Skeletal muscle cell (primary cell): ENCODE measurements at regions not wholly inside any gene's neighbourhood (a gene's known extent, or its start where the extent isn't known, plus 50 kb on each side); places are given as distances from the start of the nearest gene placed in this dataset.

Source experiments
- DNase-seq: peaks from one replicate; pipeline ENCODE4 v3.0.0-alpha.2; 2010; ENCODE audit warnings: low read depth
- H3K4me3 ChIP-seq: 2 replicates; pipeline ENCODE4 v1.5.1; 2011; ENCODE audit warnings: low read depth, mild to moderate bottlenecking, control low read depth, low read length, moderate library complexity

DNA sequence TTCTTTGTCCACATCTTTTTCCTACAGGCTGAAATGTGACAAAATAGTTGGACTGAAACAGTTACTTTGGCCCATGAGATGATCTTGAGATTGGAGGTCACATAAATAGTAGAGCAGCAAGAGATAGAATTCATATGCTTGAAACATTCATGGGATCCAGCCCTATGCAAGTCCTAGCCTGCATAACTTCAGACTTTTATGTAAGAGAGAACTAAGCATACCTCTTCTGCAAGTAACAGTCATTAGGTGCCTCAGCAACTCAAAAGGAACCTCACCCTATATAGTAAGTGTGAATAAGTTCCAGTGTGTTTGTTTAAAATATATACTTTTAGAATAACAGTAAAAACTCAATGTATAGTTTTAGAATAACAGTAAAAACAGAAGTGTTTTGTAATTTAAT lies 138.0 kb upstream of the P2RY1 start:
- H3K4me3 ChIP-seq: no peak overlapping the region
- DNase-seq: no peak

DNA sequence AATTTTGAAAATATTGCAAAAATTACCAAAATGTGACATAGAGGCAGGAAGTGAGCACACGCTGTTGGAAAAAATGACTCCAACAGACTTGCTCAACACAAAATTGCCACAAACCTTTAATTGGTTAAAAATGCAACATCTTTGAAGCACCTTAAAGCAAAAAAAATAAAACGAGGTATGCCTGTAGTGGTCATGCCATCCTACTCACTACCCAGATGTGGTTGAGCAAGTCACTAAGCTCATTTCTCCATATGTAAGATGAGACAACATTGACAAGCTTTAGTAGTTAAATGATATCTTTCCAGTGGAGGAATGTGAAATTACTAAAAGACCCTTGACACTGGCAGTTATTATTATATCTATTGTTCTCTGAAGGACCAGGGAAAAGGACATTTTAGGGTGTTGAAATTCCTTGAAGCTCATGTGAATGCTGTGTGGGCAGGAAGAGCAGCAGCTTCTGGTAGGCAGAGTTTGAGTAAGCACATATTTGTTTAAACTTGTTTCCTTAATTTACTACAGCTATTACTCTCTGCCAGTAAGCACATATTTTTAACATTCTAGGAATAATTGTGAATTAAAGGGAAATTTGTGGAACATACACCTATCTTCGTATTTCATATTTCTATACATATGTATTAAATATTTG lies 131.6 kb upstream of the P2RY1 start:
- DNase-seq: no peak
- no peak overlapping the region for H3K4me3 ChIP-seq

DNA sequence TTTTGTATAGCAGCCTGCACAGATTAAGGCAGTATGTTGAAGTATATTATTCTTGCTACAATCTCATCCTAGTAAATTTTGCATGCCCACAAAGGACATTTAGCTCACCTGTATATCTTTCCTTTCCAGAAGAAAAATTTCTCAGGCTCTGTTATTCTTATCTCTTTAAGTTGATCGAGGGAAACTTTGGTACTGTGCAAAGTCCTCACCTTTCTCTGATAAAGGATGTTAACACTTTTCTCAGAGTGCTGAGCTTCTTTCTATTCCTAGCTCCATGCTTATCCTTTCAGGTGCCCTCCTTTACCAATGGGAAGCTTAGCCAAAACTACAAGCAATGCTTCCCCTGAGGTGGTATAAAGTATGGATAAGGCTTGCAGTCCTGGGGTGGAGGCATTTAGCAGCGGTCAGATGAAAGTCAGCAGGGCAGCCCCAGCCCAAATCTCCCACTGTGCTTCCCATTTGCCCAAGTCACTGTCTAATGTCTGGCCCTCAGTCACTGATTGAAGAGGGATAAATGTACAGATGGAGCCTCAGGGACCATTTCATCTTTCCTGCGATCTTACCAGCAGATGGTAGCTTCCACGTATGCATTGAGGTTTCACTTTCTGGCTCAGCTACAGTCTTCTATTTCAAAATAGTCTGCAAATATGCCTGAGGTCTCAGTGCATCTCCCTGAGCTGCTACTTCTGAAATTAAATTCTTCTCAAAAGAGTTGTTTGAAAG lies 127.8 kb upstream of the P2RY1 start:
- no peak overlapping the region for H3K4me3 ChIP-seq
- no peak for DNase-seq

DNA sequence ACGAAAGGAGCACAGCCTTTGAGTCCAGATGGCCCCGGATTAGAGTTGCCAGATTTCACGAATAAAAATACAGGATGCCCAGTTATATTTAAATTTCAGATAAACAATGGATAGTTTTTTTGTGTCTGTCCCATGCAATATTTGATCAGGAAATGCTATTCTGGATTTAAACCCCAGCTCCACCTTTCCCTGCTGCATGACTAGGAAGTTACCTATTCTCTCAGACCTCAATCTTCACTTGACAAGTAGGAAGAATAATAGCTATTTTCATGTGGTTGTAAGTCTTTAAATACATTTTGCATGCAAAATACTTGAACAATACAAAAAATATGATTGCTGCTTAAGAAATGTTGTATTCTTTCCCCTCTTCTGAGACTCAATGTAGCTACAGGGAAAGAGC lies 125.3 kb upstream of the P2RY1 start:
- no peak for DNase-seq
- no peak overlapping the region for H3K4me3 ChIP-seq

DNA sequence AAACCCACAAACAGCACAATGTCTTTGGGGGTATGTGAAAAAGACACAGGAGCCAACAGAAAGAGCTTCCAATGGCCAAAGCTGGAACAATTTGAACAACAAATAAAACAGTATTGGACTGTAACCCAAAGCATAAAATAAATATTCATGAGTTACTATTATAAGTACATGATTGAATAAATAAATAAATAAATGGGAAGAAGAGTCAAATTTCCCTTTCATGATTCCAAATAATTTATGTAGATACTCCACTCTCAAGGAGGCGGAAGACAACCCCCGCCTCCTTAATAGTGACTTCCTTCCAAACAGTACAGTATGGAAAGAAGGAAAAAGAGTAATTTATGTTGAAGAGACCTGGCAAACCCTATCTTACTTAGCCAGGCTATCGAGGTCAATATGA lies 124.4 kb upstream of the P2RY1 start:
- no peak for DNase-seq
- H3K4me3 ChIP-seq: no peak overlapping the region

DNA sequence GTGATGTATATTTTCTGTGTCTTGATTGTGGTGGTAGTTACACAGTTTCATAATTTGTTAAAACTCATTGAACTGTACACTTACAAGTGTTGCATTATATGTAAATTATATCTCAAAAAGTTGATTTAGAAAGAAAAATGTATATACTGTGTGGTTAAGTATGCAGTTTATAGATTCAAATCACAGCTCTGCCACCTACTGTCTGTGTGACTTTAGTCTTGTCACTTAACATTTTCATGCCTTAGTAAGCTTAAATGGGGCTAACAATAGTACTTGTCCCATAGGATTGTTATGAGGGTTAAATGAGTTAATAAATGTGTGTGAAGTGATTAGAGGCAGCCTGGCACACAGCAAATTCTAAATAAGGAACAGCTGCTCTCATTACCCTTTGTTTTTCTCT lies 120.9 kb upstream of the P2RY1 start:
- no peak for DNase-seq
- no peak overlapping the region for H3K4me3 ChIP-seq

DNA sequence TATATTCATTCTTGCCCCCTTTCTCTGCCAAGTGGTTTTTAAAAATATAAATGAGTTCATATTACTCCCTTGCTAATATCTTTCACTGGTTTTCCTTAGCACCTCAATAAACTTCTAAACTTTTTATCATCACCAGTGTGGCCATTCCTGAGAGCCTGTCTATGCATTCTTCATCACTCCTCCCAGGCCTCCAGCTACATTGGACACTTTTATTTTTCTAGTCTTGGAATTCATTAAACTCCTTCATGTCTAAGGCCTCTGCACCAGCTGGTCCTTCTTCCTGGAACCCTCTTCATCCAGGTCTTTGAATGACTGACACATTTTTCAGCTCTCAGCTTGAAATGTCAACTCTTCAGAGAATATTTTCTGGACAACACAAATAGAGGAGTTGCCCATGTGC lies 120.4 kb upstream of the P2RY1 start:
- no peak for DNase-seq
- no peak overlapping the region for H3K4me3 ChIP-seq

DNA sequence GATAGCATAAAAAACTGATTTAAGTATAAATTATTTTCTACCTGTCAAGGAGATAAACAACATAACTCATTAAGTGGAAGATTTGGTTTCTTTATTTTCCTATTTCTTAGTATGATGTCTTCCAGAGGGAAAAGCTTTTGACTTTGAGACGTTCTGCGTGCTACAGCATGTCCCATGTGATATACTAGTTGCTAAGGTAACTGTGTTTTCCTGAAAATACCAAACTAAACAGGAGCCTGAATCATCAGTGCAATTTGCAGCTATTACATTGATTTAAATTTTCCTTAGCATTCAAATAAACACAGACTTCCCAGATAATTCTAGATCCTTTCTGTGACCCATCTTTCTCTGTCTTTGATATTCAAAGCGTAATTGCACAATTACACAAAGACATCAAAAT lies 117.7 kb upstream of the P2RY1 start:
- no peak for DNase-seq
- H3K4me3 ChIP-seq: no peak overlapping the region

DNA sequence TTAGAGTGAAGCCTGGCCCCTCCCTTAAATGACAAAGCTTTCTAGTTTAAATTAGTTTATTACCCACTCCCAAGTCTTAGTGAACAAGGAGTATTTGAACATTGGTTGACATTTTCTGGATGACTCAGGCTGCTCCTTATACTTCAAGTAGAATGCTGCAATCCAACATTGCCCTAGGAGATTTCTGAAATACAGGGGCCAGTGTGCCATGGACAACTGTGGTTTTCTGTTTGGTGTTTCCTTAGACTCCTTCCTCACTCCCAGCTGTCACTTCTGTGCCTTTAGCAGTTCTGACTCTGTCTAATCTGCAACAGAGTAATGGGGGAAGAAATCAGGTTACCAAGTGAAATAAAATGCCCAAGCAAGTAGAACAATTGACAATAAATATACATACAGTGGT lies 116.1 kb upstream of the P2RY1 start:
- no peak overlapping the region for H3K4me3 ChIP-seq
- DNase-seq: peak; percentile 17

DNA sequence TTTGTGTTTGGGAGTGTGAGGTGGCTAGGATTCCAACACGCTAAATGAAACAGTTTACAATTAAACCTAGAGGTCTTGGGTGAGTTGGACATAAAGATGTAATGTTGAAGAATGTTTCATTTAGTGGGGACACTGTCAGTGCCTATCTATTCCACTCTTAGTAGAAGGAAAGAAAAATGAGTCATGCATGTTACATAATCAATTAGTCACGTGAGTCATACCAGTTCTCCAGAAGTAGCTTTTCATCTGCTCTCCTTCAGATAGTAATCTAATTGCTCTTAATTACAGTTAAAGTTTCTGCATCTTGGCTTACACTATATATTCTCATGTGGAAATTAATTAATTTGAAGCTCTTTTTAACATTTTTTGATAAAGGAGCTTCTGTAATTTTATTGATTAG lies 115.7 kb upstream of the P2RY1 start:
- peak; percentile 35 for DNase-seq
- no peak overlapping the region for H3K4me3 ChIP-seq

DNA sequence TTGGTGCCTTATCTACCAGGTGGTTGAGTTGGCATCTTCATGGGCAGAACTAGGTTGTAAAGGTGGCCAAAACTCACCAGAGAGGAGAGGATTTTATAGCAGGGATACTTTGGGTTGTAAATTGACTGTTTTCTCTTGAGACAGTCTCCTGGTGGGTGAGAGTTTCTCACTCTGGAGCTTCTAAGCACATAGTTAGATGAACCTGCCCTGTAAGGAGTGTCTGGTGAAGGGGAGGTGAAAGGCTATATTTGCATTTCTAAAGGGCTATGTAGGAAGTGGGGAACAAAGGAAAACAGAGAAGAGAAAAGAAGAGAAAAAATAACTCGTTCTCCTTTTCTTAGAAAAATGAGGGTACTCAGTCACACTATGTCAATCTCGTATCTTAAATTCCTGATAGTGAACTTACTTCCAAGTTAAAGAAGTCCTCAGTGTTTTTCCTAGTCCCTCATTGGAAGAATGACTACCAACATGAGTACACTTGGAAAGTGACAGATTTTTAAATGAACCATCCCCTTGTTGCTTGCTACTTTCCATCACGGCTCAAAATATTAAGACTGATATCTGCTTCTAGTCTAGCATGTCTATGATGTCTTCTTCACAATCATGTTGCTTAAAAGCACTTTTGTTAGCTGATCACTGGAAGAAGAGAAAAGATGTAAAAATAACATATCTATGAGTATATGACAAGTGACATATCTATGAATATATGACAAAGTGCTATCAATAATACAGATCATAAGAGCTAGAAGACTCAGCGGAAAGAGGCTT lies 113.8 kb upstream of the P2RY1 start:
- no peak overlapping the region for H3K4me3 ChIP-seq
- DNase-seq: no peak

DNA sequence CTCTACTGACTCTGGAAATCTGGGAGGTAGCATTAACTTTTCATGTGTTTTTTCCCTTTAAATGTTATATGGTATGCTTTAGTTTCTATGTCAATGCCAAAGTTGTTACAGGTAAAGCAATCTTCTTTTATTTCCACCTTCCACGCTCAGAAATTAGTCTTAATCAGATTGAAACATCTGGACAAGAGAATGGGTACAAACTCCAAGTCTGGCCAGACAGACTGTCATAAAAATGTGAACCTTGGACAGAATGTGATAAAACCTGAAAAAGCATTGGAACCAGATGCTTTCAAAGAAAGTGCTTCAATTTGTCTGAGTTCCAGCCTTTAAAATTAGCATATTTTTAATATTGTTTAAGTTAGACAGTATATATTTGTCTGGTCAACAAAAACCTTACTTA lies 110.7 kb upstream of the P2RY1 start:
- no peak for DNase-seq
- no peak overlapping the region for H3K4me3 ChIP-seq

DNA sequence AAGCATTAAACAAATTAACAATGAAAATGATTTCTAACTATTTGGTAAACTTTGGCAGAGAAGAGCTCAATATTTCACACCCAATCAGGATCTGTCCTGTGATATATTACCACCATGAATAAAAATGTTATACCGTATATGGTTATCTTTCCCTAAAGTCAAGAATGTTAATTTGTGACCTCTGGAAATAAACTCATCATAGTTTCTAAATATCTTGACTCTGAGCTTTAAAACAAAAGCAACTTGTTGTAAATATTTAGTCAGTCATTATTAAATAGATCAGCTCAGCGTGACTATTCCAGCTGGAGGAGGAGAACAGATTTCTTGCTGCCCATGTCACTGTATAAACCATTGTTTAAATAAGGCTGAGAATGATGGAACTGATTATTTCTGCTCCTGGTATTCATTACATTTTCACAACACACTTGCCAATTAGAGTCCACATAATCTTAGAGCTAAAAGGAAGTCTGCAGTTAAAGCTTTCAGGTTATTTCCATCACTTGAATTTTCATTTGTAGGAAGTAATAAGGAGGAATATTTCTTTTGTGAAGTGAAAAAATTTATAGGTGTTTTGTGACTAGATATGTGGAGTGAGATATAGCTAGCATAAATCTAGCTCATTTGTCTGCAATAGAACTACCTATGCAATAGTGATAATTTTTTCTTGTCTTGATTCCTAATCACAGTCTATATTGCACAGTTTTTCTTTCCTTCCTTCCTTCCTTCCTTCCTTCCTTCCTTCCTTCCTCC lies 106.5 kb upstream of the P2RY1 start:
- no peak overlapping the region for H3K4me3 ChIP-seq
- DNase-seq: no peak

DNA sequence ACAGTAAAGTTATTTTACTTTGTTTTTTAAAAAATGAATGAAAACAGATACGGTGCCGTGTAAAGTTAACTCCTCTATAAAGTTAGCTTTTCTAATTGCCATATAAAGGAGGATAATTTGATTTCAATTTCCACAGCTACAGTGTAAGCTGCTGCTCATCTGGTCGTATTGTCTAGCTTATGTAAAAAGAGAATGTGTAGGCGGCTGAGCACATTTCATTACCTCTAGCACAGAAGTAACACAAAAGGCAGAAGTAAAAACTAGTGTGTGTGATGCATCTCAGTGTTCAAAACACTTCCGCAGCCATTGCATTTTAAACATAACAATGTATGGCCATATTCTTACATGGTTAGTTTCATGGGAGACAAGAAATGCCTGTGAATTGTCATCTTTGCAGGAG lies 105.0 kb upstream of the P2RY1 start:
- H3K4me3 ChIP-seq: no peak overlapping the region
- no peak for DNase-seq

DNA sequence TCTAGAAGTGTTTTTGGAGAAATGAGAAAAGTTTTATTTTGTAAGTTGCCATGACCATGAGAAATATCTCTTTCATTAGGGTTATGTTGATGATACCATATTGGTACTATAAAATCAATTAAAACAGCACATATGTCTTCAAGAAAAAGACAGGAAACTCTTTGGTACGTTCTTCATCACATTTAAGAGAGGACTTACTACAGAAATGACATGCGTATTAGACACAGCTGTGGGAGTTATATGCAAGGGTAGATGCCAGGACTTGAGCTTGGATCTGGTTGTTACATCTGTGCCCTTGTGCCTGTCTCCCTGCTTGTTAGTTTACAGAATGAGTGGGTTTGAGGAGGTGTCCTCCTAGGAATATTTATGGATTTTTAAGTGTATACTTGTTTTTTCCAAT lies 103.4 kb upstream of the P2RY1 start:
- H3K4me3 ChIP-seq: no peak overlapping the region
- no peak for DNase-seq

DNA sequence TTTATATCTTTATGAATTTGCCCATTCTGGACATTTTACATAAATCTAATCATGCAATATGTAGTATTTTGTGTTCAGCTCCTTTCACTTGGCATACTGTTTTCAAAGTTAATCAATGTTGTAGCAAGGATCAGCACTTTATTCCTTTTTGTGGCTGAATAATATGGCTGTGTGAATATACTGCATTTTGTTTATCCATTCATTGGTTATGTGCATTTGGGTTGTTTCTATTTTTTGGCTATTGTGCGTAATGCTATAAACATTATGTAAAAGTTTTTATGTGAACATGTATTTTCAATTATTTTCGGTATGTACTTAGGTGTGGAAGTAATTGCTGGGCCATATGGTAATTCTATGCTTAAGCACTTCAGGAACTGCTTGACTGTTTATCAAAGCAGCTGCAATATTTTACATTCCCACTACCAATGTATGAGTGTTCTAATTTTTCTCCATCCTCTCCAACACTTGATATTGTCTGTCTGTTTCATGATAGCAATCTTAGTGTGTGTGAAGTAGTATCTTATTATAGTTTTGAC lies 101.3 kb upstream of the P2RY1 start:
- no peak for DNase-seq
- H3K4me3 ChIP-seq: no peak overlapping the region

DNA sequence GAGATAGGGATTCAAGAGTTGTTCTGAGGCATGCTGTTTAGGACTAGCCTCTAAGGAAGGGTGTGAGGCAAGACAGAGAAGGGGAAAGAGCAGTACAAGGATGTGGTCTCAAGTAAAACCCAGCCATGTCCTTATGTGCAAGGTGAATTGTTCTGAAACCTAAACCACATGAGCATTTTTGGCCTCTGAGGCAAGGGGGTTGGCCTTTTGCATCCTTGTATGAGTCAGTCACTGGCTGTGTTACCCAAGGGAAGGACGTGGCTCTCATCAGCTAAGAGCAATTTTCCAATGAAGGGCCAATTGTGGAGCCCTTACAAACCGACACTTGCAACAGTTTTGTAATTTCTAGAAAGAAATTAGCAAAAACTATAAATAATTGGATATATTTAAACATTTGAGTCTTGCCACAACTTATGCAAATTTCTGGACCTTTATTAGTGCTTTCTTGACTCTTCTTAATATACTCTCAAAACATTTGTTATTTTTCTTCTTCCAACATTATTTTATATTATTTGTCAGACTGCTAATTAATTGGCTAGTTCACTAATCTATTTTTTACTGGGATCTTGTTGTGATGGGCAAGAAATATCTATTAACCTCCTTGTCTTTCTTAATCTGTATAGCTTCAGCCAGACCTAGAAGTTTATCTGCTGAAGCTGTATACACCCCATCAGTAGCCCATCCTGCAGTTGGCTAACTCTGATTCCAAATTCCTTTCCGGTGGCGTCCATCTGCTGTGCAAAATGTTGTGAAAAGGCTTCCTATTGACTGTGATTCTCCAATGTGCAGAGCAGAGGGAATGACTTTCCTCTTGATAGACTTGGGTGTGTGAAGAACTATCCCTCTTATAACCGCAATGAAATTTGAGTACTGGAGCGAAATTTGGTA lies 97.7 kb upstream of the P2RY1 start:
- peak; percentile 75 for DNase-seq
- H3K4me3 ChIP-seq: no peak overlapping the region

DNA sequence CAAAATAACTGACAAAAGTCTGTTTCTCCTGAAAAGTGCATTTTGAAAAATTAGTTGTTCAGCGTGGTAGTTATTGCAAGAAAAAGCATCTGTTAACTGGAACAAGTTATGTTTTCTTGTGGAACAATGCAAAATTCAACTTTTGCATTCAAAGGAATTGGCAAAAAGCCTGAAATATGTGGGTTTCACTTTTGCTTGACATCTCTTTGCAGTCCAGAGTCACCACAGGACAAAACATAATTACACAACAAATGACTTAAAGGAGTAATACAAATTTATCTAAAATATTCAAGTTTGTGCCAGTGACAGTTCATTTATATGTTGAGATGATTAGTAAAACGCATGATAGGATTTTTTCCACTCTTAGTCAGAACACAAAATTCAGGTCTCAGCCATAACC lies 96.3 kb upstream of the P2RY1 start:
- peak; percentile 6 for DNase-seq
- H3K4me3 ChIP-seq: no peak overlapping the region
